ENCODE measurements at regions not wholly inside any gene's neighbourhood (a gene's known extent, or its start where the extent isn't known, plus 50 kb on each side); places are given as distances from the start of the nearest gene placed in this dataset.

- no peak for DNase-seq (ENCODE audit: low read depth)
Observed at GRCh38 chr10:27451054-27451453, 53.0 kb upstream of the RAB18 start.

- DNase-seq (ENCODE audit: low read depth), result no peak
Observed at GRCh38 chr10:27450225-27450624, 53.9 kb upstream of the RAB18 start.

GRCh38 chr10:27449571-27449970 lies 54.5 kb upstream of the RAB18 start:
- no peak for DNase-seq (ENCODE audit: low read depth)

GRCh38 chr10:27448921-27449320 lies 55.2 kb upstream of the RAB18 start:
- DNase-seq (ENCODE audit: low read depth), result peak; percentile 69

- DNase-seq (ENCODE audit: low read depth), result no peak
Observed at GRCh38 chr10:27447540-27447939, 56.6 kb upstream of the RAB18 start.

GRCh38 chr10:27446091-27446918 lies 57.8 kb upstream of the RAB18 start:
- no peak for DNase-seq (ENCODE audit: low read depth)

- no peak for DNase-seq (ENCODE audit: low read depth)
Observed at GRCh38 chr10:27445070-27445469, 59.0 kb upstream of the RAB18 start.

GRCh38 chr10:27440478-27440877 lies 63.6 kb upstream of the RAB18 start:
- no peak for DNase-seq (ENCODE audit: low read depth)

GRCh38 chr10:27440021-27440420 lies 64.1 kb upstream of the RAB18 start:
- no peak for DNase-seq (ENCODE audit: low read depth)

- DNase-seq (ENCODE audit: low read depth), result no peak
Observed at GRCh38 chr10:27439101-27439500, 65.0 kb upstream of the RAB18 start.

- no peak for DNase-seq (ENCODE audit: low read depth)
Observed at GRCh38 chr10:27437775-27438174, 66.3 kb upstream of the RAB18 start.

GRCh38 chr10:27436710-27437109 lies 67.4 kb upstream of the RAB18 start:
- no peak for DNase-seq (ENCODE audit: low read depth)

GRCh38 chr10:27433976-27434375 lies 70.1 kb upstream of the RAB18 start:
- DNase-seq (ENCODE audit: low read depth), result no peak

GRCh38 chr10:27426948-27427467 lies 77.1 kb upstream of the RAB18 start:
- no peak for DNase-seq (ENCODE audit: low read depth)

GRCh38 chr10:27413831-27414348 lies 90.2 kb upstream of the RAB18 start:
- DNase-seq (ENCODE audit: low read depth), result no peak

- no peak for DNase-seq (ENCODE audit: low read depth)
Observed at GRCh38 chr10:27413387-27413786, 90.7 kb upstream of the RAB18 start.

GRCh38 chr10:27410153-27410552 lies 94.0 kb upstream of the RAB18 start:
- DNase-seq (ENCODE audit: low read depth), result no peak

- DNase-seq (ENCODE audit: low read depth), result no peak
Observed at GRCh38 chr10:27407271-27407670, 96.8 kb upstream of the RAB18 start.

- DNase-seq (ENCODE audit: low read depth), result no peak
Observed at GRCh38 chr10:27399871-27400270, 104.2 kb upstream of the RAB18 start.

GRCh38 chr10:27393961-27394360 lies 110.1 kb upstream of the RAB18 start:
- DNase-seq (ENCODE audit: low read depth), result no peak

GRCh38 chr10:27392606-27393005 lies 111.5 kb upstream of the RAB18 start:
- DNase-seq (ENCODE audit: low read depth), result no peak

- no peak for DNase-seq (ENCODE audit: low read depth)
Observed at GRCh38 chr10:27391916-27392315, 112.2 kb upstream of the RAB18 start.

- no peak for DNase-seq (ENCODE audit: low read depth)
Observed at GRCh38 chr10:27391325-27391724, 112.8 kb upstream of the RAB18 start.

- DNase-seq (ENCODE audit: low read depth), result no peak
Observed at GRCh38 chr10:27390681-27391080, 113.4 kb upstream of the RAB18 start.
